HG03045 (cell line): ENCODE measurements at regions not wholly inside any gene's neighbourhood (a gene's known extent, or its start where the extent isn't known, plus 50 kb on each side); places are given as distances from the start of the nearest gene placed in this dataset.
"Not testable (repeated sequence)": the region's sequence is repeated elsewhere in the genome, so short reads cannot be mapped to it uniquely, and the experiment has no call there.

Experiments used
- ATAC-seq: cut with Tn5 transposase; IDR thresholded peaks from one replicate; pipeline ENCODE4 v1.9.1; 2021; ENCODE audit warnings: mild to moderate bottlenecking, moderate library complexity; ENCODE audit not compliant: unreplicated experiment

DNA sequence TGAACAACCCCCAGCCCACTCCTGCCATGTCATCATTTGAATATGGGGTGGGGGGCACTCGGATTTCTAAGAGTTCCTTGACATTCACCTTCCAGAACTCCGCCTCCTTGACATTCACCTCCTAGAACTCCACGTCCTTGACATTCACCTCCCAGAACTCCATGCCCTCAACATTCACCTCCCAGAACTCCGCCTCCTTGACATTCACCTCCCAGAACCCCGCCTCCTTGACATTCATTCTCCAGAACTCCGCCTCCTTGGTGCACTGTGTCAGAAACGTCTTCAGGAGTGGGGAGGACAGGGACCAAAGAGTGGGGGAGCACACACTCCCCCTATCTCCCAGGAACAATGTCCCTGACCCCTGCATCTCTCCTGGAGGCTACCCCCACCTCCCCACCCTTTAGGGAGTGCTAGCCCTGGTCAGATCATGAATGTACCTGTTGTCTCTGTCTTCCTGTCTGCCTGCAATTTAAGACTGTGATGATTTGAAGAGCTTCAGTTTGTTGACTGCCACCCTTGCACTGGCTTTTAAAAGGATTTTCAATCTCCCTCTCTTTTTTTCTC lies 110.1 kb downstream of the NPTX2 start:
- no peak for ATAC-seq

DNA sequence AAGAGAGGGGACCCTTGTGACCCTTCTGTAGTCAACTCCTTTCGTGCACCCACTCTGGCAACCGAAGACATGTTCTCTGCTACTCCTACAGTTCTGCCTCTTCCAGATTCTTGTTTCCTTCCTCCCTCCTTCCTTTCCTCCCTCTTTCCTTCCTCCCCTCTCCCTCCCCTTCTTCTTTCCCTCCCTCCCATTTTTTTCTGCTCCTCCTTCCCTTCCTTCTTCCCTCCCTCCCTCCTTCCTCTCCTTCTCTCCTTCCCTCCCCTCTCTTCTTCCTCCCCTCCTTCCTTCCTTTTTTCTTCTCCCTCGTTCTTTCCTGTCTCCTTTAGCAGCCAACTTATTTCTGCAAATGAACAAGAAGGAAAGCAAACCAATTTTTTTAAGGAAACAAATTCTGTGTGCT lies 111.5 kb downstream of the NPTX2 start:
- no peak for ATAC-seq

DNA sequence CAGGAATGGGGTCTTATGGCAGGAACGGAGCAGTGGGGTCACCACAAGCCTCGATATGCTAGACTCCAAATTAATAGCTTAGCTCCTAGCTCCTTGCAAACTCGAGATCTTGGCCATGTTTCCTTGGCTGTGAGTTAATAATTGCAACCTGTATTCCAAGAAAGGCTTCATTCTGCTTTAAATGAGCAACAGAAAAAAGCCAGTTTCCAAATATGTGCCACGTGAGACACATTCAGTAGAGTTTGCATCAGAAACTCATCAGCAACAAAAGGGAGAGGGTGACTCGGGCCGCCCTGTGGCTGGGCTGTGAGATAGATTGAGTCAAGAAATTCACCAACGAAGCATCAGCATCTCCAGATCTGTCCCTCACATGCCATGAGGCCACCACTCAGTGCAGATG lies 112.0 kb downstream of the NPTX2 start:
- ATAC-seq, result no peak

DNA sequence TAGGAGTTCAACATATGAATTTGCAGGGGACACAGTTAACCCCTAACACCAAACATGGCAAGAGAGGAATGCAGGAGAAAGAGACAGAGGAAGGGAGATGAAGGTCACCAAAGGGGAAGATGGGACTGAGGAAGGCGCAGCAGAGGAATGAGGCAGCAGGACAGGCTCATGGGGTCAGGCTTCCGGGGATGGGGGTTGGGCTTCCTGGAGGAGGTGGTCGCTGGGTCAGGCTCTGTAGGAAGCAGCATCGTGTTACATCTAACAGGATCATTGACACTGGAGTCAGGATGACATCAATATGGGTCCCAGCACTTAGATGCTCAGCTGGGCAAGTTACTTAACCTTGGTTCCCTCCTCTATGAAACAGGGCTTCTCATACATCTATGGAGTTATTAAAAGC lies 113.2 kb downstream of the NPTX2 start:
- no peak for ATAC-seq

DNA sequence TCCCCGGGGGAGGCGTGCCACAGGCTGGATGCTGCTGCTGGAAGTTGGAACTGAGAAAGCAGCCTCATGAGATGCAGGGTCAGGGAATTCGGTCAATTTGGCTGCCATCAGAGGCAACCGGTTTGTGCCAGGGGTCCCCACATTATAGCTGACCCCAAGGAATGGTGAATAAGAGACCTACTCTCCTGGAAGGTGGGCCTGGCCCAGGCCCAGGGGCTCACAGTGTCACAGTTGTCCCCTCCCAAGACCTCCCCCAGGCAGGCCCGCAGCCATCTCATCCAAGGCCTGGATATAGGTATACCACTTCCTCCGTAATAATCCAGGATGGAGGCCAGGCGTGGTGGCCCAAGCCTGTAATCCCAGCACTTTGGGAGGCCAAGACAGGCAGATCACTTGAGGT lies 114.6 kb downstream of the NPTX2 start:
- ATAC-seq, result no peak

DNA sequence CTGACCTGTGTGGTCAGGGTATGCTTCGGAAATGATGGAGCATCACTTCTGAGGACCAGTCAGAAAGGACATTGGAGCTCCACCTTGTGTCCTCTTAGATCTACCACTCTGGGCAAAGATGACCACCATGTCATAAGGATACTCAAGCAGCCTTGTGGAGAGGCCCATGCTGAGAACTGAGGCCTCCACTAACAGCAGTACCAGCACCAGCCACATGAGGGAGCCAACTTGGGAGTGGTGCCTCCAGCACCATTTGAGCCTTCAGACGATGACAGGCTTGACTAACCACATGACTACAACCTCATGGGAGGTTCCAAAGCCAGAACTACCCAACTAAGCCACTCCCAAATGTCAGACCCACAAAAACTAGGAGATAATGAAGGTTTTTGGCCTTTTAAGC lies 116.0 kb downstream of the NPTX2 start:
- ATAC-seq, result no peak

DNA sequence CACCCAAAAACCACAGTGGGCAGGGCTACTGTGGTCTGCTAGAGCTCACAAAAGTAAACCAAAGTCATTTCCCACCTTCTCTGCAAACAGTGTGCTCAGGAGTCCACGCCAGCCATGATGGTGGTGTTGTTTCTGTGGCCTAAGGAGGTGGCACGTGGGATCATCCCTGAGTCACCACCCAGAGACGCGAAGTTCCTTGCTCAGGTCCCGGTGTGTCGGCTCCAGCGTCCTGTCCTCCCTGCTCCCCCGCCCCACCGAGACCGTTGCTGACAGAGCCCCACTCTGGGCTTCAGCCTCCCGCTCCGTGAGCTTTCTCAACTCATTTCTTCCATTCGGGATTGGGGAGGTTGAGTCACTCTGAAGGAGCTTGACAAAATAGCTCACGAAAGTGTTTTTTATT lies 118.7 kb downstream of the NPTX2 start:
- no peak for ATAC-seq

DNA sequence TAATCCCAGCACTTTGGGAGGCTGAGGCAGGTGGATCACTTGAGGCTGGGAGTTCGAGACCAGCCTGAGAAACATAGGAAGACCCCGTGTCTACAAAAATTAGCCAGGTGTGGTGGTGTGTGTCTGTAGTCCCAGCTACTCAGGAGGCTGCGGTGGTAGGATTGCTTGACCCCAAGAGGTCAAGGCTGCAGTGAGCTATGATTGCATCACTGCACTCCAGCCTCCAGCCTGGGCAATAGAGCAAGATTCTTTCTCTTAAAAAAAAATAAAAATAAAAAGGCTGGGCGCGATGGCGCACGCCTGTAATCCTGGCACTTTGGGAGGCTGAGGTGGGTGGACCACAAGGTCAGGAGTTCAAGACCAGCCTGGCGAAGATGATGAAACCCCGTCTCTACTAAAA lies 119.4 kb downstream of the NPTX2 start:
- not testable (repeated sequence) for ATAC-seq

DNA sequence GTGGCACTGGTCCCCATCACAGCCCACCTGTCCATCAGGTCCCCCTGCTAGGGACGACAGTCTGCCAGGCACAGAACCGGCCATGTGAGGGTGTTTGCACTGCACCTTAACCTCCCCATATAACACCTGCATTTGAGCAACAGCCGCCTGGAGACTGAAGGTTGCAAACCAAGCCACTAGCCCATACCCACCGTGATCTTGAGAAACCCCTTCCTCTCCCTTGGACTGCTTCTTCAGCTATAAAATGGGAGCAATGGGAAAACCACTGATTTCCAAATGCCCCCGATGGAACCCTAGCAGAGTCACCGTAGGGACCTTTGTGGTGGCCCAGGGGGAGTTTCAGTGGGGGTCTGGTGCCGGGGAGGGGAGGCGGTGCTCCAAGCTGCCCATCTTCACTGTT lies 120.1 kb downstream of the NPTX2 start:
- ATAC-seq, result no peak

DNA sequence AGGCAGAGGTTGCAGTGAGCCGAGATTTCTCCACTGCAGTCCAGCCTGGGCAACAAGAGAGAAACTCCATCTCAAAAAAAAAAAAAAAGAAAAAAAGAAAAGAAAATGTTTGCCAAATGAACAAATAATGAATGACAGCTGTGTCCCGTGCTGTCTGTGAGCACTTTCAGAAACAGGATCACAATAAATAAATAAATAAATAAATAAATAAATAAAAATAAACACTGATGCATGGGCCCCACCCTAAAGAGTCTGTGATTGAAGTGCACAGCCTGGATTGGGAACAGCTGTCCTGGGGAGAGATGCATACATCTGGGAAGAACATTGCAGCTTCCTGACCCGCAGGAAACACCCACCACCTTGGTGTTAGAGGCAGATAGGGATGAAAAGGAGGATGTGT lies 123.6 kb downstream of the NPTX2 start:
- no peak for ATAC-seq

DNA sequence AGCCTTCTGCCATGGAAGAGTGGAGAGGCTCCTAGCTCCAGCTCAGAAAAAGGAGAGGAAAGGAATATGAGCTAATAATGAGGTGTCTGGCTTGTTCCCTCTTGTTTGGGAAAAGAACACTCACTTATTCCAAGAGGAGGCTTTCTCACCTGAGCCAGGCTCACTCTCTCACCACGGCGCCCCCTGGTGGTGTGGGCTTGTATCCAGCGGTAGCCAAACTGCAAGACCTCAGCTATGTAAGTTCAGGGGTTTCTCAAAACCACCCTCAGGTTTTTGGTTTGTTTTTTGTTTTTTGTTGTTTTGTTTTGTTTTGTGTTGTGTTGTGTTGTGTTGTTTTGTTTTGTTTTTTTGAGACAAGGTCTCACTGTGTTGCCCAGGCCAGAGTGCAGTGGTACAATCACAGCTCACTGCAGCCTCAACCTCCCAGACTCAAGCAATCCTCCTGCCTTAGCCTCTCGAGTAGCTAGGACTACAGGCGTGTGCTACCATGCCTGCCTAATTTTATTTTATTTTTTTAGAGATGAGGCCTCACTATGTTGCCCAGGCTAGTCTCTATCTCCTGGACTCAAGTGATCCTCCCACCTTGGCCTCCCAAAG lies 124.0 kb downstream of the TMEM130 start:
- no peak for ATAC-seq

DNA sequence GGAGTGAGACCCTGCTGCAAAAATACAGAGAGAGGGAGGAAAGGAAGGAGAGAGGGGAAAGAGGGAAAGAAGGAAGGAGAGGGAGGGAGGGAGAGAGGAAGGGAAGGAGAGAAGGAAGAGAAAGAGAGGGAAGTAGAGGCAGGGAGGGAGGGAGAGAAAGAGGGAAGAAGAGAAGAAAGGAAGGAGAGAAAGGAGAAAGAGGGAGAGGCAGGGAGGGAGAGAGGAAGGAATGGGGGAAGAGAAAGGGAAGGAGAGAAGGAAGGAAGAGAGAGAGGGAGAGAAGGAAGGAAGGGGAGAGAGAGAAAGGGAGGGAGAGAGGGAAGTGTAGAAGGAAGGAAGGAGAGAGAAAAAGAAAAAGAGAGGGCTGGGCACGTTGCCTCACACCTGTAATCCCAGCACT lies 121.7 kb downstream of the TMEM130 start:
- no peak for ATAC-seq

DNA sequence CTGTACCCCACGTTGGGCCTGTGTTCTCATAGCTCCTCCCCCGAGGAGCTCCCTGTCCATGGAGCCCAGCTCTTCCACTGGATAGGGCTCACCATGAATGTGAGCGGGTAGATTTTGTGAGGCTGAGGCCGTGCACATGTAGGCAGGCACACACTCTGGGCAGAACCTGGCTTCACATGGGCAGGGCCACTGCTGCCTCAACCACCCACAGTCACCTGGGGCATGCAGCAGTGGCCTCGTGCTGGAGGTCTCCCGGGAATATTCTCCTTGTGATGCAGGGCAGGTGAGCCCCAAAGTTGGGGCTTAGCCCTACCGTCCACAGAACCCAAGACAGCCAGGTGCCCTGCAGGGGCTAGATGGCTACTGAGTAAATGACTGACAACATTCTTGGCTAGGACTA lies 116.6 kb downstream of the TMEM130 start:
- ATAC-seq, result no peak

DNA sequence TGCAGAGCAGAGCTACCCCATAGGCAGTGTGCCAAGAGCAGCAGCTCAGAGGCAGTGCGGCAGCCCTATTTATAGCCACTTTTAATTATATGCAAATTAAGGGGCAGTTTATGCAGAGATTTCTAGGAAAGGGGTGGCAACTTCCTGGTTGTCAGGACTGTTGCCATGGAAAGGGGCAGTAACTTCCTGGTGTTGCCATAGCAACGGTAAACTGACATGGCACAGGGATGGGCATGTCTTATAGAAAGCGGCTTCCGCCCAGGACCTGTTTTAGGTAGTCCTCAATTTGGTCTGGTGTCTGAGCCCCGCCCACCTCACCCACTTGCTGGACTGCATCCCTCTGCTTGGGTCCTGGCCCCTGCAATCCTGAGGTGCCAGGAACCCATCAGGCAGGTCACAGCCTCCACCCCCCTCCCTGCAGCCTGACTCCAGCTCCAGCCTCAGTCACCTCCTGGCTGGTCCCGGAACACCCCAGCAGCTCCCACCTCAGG lies 115.8 kb downstream of the TMEM130 start:
- ATAC-seq, result no peak

DNA sequence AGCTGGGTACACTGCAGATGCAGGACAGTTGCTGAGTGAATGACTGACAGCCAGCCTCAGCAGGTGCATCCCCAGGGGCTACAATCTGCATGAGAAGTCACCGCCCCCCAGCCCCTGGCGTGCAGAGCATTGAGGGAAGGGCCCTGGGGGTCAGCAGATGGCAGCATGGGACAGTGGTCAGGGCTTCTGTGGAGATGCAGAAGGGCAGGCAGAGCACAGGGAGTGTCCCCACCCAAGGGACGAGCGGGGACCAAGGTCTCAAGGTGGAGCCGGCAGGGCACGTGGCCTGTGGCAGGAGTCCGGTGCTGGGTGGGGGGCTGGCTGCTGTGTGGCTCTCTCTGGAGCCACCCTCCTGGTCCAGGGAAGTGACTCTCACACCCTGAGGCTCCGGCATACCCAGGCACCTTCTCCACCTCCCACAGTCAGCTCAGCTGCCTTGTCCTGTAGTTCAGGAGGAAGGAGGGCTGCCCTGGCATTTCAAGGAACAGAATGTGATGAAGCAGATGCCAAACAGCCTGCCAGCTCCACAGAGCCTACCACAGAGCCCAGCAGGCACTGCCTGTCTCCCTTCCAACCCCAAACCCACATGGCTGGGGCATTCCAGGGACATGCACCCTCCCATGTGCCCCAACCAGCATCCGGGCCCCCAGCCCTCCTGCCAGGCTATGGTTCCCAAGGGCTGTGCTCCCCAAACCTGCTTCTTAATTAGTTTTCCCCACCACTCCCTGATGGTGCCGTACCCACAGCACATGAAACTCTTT lies 114.5 kb downstream of the TMEM130 start:
- no peak for ATAC-seq

DNA sequence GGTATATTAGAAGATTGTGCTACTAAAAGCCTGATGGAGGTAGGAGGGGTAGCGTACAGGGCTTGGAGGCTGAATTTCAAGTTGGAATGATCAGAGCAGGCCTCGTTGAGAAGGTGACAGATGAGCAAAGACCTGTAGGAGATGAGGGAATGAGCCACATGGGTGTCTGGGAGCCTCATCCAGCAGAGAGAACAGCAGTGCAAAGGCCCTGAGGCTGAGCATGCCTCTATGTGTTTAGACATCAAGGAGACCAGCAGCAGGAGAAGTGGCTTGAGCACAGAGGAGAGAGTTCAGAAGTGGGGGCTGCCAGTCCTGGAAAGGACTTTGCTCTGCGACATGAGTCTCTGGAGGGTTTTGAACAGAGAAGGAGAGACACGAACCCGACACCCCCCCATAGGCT lies 111.7 kb downstream of the TMEM130 start:
- ATAC-seq, result no peak

DNA sequence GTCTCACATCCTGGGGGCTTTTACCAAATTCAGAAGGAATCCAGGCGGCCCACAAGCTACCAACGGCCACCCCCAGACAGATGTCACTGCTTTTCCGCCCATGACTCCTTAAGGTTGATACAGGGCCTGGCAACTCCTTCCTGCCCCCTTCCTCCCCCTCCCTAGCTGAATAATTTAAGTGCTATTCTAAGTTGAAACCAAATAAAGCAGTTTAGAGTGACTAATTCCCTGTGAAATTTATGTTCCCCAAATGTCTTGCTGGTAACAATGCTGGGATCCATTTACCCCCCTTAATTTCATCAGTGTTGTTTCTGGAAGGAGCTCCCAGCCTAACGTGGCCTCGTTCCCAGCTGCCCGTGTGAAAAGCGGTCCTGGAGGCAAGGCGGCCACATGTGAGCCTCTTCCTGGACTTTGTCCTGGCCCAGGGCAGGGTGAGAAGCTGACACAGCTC lies 109.6 kb downstream of the TMEM130 start:
- no peak for ATAC-seq

DNA sequence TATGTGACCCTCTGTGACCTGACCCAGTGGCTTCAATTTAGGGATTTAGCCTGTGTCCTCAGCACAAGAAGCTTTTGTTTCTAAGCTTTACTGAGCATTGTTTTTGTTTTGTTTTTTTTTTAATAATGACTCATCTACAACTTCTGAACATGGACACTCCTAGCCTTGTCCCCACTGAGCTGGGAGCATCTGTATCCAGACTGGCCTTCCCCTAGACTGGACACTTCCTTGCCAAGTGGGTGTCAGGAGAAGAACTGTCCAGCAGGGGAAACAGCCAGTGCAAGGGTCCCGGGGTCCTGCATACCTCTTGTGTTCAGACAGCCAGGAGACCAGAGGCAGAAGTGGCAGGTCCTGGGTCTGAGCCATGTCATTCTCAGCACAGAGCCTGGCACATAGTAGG lies 108.6 kb downstream of the TMEM130 start:
- ATAC-seq, result no peak

DNA sequence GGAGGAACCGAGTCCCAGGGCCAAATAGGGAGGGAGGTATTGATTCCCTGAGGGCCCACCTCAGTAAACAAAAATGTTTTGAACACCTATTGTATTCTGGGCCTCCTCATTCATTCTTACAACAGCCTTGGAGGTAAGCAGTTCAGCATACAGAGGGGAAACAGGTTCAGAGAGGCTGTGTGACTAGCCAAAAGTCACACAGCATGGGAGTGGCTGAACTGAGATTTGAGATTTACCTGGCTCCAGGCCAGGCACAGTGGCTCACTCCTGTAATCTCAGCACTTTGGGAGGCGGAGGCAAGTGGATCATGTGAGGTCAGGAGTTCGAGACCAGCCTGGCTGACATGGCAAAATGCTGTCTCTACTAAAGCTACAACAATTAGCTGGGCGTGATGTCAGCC lies 107.2 kb downstream of the TMEM130 start:
- no peak for ATAC-seq

DNA sequence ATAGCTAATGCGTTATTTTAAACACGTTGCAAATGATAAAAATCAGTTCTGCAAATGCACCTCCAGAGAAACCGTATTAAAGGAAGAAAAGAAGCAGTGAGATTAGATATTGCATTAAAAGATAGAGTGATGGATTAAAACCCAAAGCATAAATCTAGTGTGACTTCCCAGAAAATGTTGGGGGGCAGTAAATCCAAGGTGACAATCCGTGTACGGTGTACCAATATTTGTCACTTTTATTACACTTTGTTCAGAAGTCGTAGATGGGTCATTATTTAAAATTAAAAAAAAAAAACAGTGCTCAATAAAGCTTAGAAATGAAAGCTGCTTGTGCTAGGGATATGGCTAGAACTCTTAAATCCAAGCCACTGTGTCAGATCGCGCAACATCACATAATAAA lies 106.4 kb downstream of the TMEM130 start:
- ATAC-seq, result no peak

DNA sequence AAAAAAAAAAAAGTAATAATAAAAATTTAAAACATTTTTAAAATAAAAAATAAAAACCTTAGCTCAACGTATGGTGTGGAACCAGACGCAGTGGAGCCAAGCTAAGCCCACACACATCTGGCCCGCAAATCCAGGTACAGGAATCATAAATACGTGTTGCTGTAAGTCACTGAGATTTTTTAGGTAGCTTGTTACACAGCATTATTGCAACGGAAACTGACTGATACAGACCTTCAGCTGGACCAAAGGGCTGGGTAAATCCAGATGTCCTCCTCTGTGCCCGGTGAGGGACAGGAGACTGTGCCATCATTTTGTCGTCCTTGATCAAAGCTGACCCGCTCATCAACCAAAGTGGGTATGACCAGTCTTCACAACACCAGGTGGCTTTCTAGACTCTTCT lies 104.9 kb downstream of the TMEM130 start:
- no peak for ATAC-seq

DNA sequence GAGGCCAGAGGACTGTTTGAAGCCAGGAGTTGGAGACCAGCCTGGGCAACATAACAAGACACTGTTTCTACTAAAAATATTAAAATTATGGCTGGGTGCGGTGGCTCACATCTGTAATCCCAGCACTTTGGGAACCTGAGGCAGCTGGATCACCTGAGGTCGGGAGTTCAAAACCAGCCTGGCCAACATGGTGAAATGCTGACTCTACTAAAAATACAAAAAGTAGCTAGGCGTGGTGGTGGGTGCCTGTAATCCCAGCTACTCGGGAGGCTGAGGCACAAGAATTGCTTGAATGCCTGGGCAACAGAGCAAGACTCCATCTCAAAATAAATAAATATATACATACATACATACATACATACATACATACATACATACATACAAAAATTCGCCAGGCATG lies 99.7 kb downstream of the TMEM130 start:
- ATAC-seq, result not testable (repeated sequence)
